SIG-M5 treated with dmso at 0.1 percent for 504 hours (cell line): ENCODE measurements at regions not wholly inside any gene's neighbourhood (a gene's known extent, or its start where the extent isn't known, plus 50 kb on each side); places are given as distances from the start of the nearest gene placed in this dataset.

Experiments used
- DNase-seq: peaks from one replicate; lab custom pipeline; 2025; ENCODE audit not compliant: unreplicated experiment; lab: John Stamatoyannopoulos, UW

DNA sequence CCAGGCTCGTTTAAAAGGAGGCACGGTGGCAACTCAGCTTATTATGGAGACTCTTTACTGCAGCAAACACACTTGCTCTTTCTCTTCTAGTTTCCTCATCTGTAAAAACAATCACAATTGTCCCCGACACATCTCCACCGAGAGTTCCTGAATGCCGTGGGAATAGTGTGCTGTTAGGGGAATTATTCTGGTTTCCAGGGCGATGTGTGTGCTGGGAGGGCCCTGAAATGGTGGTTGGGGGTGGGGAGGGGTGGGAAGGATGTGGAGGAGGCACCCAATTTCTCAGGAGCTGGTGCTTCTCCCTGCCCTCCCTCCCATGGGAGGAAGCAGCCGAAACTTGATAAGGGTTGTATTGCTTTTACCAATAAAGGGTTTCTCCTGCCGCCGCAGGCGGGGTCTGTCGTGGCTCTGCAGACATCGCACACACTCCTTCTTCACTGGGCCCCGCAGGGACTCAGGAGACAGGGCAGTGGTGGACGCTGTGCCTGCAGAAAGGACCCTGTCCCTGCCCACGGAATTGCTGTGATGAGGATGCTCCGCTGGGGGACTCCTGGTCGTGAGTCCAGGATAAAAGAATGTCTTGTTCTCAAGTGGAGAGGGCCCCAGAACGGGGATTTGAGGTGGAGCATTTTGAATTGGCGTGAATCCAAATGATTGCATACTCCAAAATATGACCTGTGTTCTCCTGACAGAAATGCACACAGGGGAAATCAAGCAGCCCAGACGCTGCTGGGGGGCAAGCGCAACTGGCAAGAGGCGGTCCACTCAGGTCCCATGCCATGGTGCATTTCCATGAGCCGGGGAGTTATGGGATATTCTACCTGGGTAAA, 119.2 kb downstream of the ACKR3 start:
- no peak for DNase-seq

- DNase-seq: no peak
Measured at GRCh38 chr2:236689393-236689700, 119.7 kb downstream of the ACKR3 start.

- DNase-seq: no peak
Measured at GRCh38 chr2:236689981-236690380, 120.4 kb downstream of the ACKR3 start.

DNA sequence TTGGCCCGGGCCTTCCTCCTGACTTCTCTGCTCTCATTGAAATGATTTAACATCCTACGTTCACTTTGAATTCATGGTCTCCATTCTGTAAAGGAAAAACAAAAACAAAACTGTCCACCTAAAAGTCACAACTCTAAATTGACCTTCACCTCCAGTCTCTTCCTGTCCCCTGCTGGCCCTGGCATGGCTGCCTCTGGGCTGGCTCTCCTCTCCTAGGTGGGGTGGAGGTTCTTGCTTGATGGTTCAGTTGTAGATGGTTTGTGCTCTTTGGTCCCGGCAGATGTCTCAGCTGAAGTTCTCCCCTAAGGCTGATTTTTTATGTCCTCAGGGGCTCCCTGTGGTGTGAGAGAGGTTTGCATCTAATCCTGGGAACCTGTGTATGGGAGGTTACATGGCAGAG, 121.1 kb downstream of the ACKR3 start:
- DNase-seq: no peak

DNA sequence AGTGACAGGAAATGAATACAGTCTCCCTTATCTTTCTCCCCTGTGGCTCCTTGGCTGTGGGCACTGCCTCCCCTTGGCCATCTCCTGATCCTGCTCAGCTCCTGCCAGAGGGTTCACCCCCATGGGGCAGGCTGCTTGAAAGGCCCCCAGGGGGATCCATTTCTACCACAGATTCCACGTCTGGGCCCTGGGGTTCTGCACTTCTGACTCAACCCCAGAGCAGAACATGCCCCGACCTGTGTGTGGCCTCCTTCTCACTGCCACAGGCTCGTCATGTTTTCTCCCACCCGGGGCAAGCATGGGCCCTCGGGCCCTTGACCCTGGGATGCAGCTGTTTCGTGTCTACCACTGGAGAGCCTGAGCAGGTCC, 122.2 kb downstream of the ACKR3 start:
- no peak for DNase-seq

DNA sequence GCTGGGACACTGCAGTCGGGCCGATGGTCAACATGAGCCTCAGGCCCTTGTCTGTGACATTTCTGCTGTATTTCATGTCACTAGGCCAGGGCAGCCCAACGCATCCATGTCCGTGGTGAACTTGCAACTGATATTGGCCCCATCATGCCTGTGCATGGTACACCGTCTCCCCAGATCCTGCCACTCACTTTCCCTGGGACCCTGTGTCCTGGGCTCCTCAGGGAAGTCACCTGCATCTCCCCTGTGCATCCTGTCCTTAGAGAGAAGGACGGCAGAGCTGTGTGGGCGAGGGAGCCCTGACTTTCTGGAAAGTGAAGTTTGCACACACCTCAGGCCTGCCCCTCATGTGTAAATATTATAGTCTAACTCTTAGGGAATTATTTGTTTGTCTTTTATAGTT, 123.3 kb downstream of the ACKR3 start:
- no peak for DNase-seq

DNA sequence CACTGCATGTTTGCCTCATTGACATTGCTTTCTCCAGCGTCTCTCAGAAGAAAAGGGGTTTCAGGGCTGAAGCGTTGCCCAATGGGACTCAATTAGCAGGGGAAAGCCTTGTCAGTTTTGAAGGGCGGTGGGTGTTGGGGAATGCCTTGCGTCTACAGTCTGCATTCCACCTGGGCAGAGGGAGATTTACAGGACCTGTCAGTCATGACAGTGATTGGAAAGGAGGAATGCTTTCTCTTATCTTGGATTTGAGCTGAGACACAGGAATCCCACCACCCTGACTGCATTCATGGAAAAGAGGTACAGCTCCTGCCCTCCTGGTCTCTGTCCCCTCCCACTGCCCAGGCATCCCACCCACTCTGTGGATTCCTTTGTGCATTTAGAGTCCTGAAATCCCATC, 123.9 kb downstream of the ACKR3 start:
- DNase-seq: no peak

DNA sequence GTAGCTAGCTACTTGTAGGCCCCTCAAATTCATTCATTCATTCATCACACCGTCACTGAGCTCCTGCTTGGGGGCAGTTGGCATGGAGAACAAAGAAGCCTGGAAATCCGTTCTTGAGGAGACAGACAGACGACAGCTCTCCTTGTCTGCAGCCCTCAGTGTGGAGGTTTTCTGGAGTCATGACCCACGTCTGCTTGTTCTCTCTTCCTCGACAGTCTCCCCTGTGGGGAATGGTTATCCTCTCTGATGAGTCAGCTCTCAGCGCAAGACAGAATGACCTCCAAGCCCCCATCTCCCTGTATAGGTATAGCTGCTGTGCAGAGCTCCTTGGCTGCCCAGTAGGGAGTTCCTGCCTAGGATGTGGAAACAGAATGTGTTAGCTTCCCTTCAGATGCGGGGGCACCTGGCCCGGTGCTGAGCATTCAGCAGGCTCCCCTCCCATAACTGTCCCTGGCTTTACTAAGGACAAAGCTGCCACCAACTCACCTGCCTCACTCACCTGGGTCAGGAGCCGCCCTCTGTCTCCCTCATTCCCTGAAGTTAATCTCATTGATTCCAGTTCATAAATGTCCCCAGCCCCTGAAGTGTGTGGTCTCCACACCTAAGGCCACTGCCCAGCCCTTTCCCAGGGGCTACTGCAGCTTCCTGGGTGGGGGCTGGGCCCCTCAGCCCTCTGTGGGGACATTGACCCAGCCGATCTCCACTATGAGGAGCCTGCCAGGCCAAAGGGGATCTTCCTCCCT, 124.7 kb downstream of the ACKR3 start:
- DNase-seq: no peak

GRCh38 chr2:236696834-236697233, 127.2 kb downstream of the ACKR3 start:
- no peak for DNase-seq

DNA sequence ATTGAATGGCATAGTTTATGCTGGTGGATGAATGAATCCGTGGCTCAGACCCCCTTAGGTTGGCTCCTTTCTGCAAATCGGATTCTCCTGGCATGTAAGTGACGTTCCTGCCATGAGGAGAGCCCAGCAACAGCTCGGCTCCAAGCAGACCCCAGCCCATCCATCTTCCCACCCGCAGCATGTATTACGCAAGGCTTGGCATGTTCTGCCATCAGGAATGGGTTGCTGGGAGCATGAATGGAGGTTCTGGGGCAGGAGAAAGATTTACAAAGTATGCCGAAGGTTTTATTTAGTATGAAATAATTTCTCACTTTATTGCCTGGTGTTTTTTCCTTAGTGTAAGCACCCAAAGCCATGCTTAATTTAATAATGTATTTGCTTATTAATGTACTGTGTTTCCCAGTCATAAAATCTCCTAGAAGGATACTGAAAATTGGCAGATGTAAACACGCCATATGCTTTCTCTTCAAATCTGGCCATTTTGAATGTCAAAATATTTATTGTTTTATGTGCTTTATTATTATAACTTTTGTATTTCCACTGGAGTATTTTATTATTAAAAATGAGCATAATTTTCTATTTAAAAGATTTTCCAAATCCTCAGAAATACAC, 128.5 kb downstream of the ACKR3 start:
- DNase-seq: no peak

DNA sequence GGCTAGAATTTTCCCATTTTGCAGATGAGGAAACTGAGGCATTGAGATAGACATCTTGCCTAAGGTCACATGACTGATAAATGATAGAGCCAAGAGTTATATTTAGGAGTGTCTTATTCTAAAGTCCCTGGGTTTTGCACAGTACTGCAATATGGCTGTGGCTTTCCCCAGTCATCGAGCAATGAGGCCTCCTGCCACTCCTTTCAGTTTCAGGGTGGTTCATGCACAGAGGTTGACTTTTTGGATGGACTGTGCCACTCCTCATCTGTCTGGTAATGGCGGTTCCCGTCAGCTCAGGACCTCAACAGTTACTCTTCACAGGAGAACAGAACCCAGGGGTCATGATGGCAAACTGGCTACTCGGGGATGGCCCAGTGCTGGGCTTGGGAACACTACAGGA, 131.1 kb downstream of the ACKR3 start:
- DNase-seq: no peak

DNA sequence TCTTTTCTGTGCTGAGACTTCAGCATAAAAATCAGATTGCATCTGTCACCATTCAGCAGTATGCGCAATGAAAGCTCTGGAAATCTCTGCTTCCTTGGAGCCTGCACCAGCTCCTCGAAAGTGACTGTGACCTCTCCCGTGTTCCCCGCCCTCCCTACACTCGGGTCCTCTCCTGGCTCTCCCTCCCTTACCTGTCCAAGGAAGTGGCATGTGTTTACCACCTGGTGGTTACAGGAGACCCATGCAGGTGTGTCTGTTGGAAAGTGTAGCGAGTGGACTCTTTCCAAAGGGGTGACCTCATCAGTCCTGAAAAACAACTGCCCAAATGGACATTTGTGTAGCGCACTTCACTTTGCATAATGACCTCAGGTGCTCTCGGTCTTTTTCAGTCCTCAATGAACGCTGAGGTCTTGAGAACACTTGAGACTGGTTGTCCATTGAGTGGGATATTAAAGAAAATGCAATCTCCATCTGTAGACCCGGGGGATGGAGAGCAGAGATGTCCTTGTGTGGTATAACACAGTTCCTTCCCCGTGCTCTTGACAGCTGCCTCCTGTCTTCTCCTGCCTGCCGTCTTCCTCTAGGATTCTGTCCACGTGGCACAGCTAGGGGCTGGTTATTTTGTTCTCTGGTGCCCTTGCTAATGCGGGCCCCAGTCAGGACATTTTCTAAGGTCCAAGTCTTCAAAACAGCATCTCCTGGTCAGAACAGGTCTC, 133.2 kb downstream of the ACKR3 start:
- DNase-seq: no peak

DNA sequence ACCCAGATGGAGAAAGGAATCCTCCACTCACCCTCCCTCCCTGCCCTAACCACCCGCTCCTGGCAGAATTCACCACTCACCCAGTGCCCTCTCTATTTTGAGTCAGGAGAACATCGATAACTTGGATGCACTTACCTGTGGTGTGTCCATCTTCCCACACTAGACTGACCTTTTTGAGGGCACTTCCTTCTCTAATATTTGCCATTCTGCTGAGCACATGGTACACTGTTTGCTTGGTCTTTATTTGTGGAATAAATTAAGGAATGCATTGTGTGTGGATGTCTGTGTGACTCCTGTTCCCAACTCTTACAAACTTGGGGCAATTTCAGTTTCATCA, 133.7 kb downstream of the ACKR3 start:
- DNase-seq: peak; percentile 19

DNA sequence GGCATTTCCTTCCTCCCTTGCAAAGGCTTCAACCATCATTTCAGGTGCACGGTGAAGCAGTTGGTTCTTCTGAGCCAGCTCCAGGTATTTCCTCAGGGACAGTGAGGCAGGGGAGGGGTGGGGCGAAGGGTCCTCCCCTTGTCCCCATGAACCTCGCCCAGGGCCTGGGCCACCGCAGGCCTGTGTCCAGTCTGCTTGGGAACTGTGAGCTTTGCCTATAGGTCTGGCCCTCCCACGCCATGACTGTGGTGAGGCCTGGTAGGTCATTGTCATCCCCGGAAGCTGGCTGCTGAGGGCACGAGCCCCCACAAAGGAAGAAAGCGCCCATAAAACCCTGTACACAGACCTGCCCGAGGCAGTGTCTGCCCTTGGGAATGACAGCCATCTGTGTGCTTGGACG, 134.3 kb downstream of the ACKR3 start:
- DNase-seq: no peak

- DNase-seq: no peak
Measured at GRCh38 chr2:236704887-236705286, 135.3 kb downstream of the ACKR3 start.

DNA sequence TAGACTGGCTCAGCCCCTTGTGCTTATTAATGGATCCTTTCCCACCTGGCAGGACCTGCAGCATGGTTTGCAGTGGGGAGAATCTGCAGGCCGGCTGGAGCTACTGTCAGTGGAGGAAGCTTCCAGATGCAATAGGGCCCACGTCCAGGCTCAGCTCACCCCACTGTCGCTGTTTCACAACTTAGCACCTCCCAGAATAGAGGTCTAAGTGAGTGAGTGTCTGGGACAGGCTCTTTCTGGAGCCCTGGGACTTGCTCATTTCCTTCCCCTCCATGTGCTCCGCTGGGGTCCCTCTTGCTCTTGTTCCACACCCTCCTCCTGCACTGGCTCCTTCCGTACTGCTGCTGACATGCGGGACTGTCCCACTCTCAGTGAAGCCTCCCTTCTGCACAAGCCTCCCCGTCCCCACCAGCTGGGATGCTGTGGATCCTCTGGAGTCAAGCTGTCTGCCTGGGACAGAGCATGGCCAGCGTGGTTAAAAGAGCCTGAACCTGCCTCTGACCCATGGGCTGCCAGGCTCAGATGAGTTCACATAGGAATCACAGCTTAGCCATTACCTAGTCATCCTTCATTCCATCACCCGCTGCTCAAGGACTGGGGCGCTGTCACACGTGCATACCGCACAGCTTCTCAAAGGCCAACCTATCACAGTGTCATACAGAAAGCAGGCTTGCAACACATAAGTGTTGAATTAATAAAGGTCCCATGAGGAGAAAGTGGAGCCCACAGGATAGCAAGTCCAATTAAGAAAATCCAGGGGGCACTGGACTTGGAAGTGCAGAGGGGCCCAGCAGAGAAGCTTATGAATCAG, 135.9 kb downstream of the ACKR3 start:
- DNase-seq: peak; percentile 15

DNA sequence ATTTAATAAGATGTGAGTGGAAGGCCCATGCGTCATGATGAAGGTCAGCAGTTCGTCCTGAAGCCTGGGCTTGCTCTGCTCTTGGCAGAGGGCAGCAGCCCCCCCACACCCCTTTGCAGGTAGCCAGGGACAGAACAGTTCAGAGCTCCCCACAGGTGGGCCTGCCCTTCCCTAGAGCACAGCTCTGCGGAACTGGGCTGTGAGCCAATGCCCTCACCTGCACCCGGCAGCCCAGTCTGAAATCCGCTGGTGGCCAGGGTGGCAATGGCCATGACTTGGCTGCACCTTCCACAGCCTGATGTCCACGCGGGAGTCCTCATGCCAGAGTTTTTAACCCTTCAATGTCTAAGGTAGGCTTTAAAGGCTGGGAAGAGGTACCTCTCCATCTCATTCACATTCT, 136.7 kb downstream of the ACKR3 start:
- no peak for DNase-seq

DNA sequence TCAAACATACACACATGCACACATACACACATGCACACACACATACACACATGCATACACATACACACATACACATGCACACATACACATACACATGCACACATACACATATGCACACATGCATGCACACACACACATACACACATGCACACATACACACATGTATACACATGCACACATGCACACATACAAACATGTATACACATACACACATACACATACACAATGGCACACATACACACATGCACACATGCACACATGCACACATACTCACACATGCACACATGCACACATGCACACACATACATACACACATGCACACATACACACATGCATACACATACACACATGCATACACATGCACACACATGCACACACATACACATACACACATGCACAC, 137.2 kb downstream of the ACKR3 start:
- no peak for DNase-seq

DNA sequence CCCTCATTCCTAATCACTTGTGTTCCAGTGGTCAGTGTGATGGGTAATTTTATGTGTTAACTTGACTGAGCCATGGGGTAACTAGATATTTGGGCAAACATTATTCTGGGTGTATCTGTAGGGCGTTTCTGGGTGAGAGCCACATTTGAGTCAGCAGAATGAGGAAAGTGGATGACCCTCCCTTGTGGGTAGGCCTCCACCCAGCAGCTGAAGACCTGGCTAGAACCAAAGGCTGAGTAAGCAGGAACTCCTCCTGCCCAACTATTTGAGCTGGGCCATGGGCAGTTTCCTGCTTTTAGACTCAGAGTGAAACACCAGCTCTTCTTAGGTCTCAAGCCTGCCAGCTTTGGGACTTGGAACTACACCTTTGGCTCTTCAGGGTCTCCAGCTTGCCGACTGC, 141.8 kb downstream of the ACKR3 start:
- peak; percentile 20 for DNase-seq

DNA sequence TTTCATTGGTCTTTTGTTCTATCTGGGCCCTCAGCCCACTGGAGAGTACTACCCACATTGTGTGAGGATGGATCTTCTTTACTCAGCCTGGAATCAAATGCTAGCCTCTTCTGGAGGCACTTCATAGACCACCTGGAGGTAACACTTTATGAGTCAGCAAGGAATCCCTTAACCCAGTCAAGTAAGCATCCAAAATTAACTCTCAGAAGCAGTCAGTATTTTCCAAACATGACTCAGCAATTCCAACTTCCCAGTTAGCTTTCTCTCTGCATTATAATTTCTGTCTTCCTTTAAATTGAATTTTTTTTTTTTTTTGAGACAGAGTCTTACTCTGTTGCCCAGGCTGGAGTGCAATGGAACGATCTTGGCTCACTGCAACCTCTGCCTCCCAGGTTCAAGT, 142.7 kb downstream of the ACKR3 start:
- peak; percentile 6 for DNase-seq
